GM12892 (cell line): ENCODE measurements at regions not wholly inside any gene's neighbourhood (a gene's known extent, or its start where the extent isn't known, plus 50 kb on each side); places are given as distances from the start of the nearest gene placed in this dataset.

Source experiments
- POLR2A ChIP-seq: IDR thresholded peaks from 2 replicates; pipeline ENCODE4 v1.6.1; 2011; ENCODE audit warnings: low read depth, low read length, control low read depth
- POLR2AphosphoS5 ChIP-seq: IDR thresholded peaks from 2 replicates; pipeline ENCODE4 v1.6.1; 2011; ENCODE audit warnings: low read depth, low read length, control low read depth
- TAF1 ChIP-seq: IDR thresholded peaks from 2 replicates; pipeline ENCODE4 v1.6.1; 2011; ENCODE audit warnings: low read depth, mild to moderate bottlenecking, control low read depth, low read length, borderline replicate concordance

DNA sequence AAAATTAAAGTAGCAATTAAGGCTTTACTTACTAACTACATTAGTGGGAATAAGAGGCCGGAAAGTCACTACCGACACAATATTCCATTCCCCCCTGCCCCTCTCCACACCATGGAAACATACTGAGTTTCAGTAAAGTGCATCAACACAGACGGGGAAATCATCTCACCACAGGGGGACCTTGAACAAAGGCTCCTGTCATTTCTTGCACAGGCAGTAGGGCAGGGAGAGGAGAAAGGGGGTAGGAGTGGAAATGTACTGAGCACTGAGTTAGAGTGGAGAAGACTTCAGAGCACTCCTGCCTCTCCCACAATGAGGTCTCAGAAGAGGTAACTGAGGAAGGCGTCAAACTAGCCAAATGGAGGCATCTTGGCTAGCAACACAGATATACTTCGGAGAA is 1426.9 kb upstream of the EYS start:
- TF ChIP-seq POLR2AphosphoS5 = no peak
- no peak for TF ChIP-seq POLR2A
- TF ChIP-seq TAF1 = no peak
